NCI-H526 treated with DMSO at 0.1 percent for 48 hours (cell line): ENCODE measurements at regions not wholly inside any gene's neighbourhood (a gene's known extent, or its start where the extent isn't known, plus 50 kb on each side); places are given as distances from the start of the nearest gene placed in this dataset.
"Not testable (repeated sequence)": the region's sequence is repeated elsewhere in the genome, so short reads cannot be mapped to it uniquely, and the experiment has no call there.

Experiments
- DNase-seq: peaks from one replicate; lab custom pipeline; 2025; lab: John Stamatoyannopoulos, UW

DNA sequence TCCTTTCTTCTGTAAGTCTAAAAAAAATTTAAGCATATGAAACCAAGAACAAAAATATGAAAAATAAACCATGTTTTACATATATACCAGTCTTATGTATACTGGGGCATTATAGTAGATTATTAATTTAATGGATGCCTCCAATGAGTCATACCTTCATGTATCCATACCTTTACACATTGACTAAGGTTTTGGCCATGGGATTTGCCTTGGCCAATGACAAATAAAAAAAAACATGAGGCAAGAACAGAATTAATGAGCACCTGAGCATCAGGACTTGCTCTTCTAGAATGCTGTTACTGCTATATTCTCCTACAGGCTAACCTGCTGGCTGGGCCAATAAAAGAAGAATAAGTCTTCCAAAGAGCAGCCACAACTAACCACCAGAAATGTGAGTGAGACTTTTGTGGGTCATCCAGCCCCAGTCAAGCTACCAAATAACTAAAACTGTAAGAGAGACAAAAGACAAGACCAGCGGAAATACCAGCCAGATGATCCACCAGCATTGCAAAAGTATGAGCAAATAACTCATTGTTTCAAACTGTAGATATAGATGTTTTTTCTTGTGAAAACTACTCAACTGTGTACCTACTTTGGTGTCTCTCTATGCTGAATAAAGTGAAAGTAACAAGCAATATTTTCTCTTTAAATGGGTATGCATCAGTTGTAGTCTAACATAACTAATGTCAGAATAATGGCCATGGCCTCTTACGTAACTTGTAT lies 749.6 kb upstream of the VRK2 start:
- DNase-seq, result no peak

DNA sequence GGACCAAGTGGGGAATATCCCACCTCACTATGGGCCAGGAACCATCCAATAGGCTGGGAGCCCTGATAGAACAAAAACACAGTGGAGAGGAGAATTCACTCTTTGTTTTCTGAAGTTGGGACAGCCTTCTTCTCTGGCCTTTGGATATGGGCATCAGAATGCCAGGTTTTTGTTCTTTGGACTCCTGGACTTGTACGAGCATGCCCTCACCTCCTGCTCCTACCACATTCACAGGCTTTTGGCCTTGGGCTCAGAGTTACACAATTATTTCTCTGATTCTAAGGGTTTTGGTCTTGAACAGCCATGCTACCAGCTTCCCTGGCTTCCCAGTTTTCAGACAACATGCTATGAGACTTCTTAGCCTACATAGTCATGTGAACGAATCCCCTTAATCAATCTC lies 732.9 kb upstream of the VRK2 start:
- DNase-seq, result no peak

DNA sequence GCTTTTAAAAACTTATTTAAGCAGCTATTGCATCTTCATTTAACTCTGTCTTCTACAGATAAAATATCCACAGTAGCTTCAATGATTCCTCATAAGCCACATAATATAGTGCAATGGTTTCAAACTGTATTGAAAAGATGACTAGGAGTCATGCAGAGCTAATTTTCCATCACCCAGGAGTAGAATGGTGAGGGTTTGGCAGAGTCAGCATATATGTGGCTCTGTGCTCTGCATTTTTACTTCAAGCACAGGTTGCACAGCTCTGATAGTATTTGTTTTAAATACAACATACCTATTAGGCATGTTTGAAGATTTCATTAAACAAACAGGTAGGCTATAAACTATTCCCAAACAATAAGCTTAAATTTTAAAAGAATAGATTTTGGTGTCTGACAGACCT lies 731.9 kb upstream of the VRK2 start:
- DNase-seq, result no peak

DNA sequence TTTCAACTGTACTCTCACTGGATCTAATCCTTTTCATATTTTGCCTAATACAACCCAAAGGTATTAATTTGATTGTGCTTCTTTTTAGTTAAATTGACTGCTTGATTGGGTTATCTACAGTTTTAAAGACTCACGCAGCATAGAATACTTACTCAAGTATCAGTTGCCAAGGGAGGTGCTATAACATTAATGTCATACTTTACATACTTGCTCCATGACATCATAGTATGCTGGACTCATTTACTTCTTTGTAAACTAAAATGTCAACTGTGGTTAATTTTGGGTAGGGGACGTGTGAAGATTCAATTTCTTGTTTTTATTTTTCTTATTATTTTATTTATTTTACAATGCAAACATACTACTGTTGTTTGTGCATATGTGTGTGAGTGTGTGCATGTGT lies 716.2 kb upstream of the VRK2 start:
- DNase-seq, result no peak

DNA sequence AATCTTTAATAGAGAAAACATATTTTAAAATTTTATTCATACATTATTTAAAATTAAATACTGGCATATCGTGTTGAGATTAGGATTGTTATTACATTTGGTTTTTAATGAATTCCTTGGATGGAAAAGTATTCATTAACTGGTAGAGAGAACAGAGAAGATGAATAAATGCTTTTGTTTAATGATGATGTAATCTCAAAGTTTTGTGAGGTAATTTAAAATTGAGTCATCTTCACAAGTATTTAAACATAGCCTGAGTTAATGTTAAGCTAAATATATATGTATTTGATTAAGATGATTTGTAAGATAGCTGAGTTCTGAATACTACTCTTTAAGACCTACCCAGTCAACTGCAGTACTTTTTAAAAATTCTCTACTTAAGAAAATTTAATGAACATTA lies 713.4 kb upstream of the VRK2 start:
- DNase-seq, result no peak

DNA sequence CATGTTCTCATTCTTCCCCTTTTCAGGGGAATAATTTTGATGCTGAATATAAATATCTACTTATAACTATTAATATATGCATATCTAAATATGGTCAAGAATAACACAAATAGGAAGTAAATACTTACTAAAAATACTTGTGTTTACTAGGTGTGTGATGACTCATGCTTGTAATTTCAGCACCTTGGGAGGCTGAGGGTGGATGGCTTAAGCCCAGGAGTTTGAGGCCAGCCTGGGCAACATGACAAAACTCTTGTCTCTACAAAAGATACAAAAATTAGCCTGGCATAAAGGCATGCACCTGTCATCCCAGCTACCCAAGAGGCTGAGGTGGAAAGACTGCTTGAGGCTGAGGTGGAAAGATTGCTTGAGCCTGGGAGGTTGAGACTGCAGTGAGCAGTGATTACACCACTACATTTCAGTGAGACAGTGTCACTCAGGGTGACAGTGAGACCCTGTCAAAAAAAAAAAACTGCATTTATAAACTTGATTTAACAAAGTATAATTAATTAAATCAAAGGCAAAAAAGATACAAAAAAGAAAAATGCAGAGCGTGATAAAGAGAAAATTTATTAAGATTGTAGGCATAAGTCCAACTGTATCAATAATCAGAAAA lies 703.1 kb upstream of the VRK2 start:
- DNase-seq, result no peak

DNA sequence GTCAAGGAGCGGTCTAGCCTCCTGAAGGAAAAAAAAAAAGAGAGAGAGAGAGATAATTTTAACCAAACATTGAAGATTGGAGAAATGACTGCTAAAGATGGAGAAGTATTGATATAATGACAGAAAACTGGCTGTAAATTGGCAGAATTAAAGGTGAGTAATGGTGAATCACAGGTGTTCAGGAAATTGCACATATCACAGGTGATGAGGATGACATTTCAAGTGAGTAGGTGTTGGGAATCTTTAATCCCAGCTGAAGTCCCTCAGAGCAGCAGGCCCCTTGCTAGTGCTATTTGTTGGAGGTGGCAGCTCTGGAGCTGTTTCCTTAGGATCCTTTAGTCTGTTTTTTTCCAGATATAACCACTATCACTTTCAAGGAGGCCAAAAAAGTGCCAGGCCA lies 678.4 kb upstream of the VRK2 start:
- no peak for DNase-seq

DNA sequence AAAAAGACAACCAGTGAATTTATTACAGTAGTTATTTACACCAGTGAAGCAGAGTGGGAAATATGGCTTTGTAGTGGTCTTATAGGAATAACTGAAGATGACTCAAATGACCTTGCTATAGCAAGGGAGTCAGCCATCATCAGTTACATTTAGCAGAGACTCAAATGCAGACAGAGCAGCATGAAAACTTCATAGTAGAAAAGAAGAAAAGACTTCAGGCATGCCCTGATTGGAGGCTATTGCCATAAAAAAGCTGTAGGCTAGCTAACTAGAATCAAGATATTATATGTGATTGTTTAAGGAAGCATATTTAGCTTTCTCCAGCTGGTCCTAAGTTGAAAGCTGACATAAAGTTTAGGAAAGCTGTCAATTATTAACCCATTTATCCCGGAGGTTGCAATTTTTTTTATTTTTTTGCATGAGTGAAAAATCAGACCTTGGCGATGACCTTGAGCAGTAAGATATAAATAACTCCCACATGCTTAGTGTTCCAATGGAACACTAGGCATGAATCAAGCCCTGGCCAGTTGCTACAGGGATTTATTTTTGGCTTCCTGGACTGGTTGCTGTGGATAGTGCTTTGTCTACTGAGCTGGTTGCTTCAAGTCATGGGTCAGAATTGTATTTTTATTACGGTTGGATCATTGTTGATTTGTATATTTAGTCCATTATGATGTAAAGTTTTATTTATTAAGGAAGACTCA lies 675.6 kb upstream of the VRK2 start:
- no peak for DNase-seq

DNA sequence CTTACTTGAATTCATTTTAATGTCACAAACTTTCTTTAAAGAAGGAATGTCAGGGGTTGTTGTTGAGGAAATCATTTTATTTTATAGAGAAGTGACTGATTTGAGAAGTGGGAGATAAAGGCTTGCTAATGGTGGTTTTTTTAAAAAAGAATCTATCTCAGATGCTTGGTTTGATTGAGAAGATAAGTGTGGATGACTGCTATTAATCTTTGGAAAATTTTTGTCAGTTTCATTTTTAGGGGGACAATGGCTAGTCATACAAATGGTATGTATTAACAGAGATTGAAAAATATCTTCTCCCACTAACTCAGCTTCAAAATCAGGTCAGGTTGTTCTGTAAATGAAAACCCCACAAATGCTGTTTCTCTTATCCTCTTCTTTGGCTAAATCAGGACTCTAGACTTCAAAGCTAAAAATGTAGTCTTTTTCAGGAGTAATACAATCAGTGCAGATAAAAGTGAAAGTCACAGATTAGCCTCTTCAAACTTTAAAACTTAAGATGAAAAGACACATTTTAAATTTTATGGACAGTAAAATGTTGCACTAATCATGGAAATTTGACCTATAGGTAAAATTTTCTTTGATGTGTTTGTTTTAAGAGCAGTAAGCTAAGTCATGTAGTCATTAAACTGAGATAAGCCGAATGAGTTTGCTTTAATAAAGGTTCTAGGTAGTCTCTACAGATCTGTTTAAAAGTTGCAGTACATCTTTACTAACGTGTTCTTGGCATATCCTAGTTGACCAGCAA lies 674.2 kb upstream of the VRK2 start:
- no peak for DNase-seq

DNA sequence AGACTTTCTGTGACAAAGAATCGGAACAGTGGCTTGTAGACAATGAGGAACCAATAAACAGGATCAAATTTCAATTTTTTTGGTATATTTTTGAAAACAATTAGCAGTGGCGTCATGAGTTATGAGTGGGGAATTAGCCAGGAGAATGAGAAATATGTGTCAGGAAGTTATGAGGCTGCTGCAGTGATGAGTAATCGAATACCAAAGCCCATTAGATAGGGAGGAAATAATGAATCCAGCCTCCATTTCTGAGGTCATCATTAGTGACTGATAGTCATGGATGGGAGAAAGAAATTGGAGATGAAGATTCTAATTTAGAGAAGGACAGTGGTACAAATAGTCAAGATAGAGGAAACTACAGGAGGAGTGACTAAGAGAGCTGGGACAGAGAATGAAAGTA lies 673.1 kb upstream of the VRK2 start:
- no peak for DNase-seq

DNA sequence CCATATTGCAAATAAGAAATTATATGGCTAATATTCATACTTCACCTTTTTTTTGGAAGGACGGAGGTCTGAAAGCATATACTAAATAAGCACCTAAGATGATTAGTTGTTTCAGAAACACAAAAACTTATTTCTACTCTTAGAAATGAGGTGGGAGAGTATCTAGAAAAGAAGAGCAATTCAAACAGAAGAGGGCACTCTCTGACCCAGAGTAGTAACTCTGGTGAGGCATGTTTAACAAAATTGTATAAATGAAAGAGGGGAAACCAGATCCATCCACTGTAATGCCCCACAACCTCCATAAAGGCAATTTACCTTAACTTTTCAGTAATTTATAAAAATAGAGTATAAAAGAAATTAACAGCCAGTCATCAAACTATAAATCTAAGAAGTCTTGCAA lies 669.6 kb upstream of the VRK2 start:
- no peak for DNase-seq

DNA sequence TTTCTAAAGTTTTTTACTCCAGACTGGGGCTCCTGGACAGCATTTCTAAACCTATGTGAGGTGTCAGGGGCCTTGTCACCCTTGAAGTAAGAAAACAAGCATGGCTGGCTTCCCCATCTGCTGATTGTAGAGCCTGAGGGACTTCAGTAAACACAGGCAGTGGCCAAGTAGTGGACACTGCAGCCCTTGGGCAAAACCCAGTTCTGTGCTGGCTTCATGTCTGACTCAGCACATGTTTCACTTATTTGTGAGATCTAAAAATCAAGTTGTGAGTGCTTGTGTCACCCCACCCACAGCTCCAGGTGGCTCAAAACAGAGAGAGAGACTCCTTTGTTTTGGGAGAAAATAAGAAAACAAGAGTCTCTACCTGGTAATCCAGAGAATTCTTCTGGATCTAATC lies 660.3 kb upstream of the VRK2 start:
- no peak for DNase-seq

DNA sequence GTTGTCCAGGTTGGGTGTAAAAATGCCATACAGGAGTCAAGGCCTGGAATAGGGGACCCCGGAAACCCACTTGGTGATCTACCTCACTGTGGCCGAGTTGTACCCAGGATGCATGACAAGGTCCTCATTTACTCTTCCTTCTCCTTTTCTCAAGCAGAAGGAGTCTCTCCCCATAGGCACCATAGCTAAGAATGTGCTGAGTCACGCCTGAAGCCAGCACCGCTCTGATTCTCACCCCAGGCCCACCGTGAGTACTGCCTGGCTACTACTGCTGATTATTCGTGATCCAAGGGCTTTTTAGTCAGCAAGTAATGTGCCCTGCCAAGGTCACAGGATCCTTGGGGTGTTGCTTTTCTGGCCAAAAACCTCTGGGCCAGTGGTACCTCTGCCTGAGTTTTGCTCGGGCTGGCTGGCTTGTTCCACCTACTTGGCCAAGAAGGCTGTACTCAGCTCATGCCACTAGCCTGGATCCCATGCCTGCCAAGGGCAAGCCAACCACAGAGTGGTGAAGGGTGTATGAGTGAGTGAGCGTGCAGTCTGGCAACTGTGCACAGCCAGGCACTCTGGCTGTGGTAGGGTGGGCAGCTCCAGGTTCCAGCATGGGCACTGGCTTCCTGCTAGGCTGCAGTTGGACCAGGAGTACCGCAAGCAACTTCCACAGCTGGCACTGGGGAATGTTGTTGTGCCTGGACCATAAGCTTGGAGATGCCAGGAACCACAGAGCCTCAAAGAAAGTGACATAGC lies 650.1 kb upstream of the VRK2 start:
- DNase-seq, result no peak

DNA sequence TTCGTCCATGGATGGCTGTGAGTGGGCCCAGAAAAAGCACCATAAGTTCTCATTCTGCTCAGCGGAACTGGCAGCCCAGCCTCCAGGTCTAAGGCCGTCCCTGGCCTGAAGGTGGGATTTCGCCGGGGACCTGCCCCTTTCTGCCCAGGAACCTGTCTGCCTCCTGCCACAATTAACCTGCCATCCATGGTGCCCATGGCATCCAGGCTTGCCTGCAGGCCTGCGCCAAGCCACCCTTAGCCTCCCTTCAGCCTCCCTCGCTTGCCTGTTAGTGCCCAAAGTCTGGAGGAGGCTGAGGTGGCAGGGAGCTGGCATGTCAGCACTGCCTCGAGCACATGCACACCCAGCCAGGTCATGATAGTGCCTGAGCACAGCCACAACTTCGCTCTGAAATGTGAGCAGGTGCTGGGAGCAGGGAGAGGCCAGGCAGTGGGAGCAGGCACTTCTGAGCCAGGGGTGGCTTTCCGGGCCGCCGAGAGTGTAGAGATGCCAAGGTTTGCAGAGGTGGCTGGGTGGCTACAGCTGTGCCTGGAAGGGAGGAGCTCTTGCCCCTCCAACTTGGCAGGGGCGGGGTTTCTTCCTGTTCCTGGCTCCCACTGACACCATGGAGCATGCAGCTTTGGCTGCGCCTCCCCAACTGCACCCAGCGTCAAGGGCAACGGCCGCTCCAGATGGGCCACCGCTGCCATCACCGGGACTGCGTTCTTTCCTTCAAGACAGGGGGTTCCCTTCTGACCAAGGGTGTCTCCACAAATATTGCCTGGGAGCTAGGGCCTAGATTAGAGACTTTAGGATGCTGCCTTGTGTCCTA lies 648.9 kb upstream of the VRK2 start:
- DNase-seq, result no peak

DNA sequence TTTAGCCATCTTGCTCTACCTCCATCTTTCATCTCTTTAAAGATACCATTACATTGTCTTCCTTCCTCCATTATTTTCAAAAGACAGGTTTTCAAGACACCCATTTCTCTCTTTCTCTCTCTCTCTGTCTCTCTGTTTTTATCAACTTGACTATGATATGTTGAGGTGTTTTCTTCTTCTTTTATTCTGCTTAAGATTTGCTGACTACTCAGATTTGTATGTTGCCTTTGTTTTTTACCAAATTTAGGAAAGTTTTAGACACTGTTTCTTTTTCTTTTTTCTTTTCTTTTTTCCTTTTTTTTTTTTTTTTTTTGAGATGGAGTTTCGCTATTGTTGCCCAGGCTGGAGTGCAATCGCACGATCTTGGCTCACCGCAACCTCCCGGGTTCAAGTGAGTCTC lies 647.5 kb upstream of the VRK2 start:
- DNase-seq, result no peak

DNA sequence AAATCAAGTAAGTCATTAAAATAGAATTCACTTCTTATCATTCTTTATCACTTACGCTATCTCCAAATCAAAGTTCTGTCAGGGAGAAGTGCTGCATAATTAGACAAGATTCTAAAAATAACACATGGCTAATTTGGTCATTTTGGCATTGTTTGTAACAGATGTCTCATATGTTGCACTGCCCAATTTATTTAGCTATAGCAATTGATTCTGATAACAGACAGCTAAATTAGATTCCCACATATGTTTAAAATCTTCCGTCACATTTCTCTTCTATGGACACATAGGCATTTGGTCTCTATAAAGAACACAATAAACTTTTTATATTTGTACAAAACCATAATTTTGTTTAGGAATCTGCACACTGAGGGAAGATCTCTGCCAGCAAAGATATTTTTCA lies 644.5 kb upstream of the VRK2 start:
- DNase-seq, result no peak

DNA sequence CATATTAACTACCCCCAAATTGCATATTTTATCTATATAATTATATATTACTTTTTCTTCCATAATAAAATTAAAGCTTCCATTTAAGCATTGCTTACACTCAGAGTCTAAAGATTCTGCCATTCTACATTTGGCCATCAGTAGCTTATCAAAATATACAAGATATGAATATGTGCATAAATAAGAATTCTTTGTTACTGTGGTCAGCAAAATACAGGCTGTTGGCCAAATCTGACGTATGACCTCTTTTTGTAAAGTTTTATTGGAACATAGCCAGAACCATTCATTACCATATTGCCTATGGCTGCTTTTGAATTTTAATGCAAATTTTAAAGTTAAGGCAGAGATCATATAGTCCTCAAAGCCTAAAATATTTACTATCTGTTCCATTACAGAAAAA lies 643.9 kb upstream of the VRK2 start:
- DNase-seq, result no peak

DNA sequence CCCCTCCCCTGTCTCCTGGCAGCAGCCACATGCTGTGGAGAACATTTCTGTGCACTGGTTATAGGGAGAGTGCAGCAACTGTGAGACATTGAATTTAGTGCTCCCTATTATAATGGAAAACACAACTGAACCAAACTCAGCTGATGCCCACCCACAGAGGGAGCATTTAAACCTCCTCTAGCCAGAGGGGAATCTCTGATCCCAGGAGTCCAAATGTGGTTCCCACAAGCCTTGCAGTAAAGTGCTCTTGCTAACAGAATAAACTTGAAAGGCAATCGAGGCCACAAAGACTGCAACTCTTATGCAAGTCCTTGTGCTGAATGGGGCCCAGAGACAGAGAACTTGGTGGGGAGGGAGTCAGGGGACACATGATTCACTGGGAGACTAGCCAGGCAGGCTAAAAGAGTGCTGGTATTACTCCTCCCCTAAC lies 638.8 kb upstream of the VRK2 start:
- no peak for DNase-seq

DNA sequence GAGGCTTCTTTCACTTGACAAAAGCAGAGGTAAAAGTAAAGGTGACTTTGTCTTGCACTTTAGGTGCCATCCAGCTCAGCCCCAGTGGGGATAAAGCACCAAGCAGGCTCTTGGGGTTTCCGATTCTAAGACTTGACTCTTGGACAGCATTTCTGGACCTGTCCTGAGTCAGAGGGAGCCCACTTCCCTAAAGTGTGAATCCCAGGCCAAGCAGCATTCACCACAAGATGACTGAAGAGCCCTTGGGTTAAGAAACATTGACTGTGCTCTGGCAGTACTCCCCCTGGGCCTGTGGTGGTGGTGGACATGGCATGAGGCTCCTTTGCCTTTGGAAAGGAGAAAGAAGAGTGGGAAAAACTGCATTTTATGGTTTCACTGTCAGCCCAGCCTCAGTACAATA lies 638.0 kb upstream of the VRK2 start:
- no peak for DNase-seq

DNA sequence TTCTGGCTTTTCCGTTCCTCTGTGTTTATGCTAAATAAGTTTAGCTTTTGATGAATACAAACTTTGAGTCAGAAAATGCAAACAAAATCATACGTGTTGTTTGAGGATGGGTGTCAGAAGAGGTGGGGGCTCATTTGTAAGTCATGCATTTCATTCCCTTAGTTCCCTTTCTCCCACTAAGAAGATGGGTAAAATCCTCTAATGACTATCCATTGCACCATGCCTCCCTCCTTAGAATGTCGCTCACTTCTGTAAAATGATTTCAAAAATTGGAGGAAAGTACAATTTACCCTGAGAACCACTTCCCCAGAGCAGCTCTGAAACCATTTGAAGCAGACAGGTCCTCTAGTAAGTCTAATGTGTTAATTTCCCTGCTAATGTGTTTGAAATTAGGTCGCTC lies 629.6 kb upstream of the VRK2 start:
- DNase-seq, result no peak

DNA sequence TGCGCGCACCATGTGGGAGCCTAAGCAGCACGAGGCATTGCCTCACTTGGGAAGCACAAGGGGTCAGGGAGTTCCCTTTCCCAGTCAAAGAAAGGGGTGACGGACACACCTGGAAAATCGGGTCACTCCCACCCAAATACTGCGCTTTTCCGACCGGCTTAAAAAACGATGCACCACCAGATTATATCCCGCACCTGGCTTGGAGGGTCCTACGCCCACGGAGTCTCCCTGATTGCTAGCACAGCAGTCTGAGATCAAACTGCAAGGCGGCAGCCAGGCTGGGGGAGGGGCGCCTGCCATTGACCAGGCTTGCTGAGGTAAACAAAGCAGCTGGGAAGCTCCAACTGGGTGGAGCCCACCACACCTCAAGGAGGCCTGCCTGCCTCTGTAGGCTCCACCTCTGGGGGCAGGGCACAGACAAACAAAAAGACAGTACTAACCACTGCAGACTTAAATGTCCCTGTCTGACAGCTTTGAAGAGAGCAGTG lies 627.7 kb upstream of the VRK2 start:
- not testable (repeated sequence) for DNase-seq
